ENCODE measurements at regions not wholly inside any gene's neighbourhood (a gene's known extent, or its start where the extent isn't known, plus 50 kb on each side); places are given as distances from the start of the nearest gene placed in this dataset.

- DNase-seq = no peak
Observed at GRCh38 chr2:70036290-70036689, 51.0 kb upstream of the PCBP1 start.

GRCh38 chr2:70035344-70035844 is 51.9 kb upstream of the PCBP1 start:
- DNase-seq = no peak

- DNase-seq = no peak
Observed at GRCh38 chr2:70030724-70031420, 56.4 kb upstream of the PCBP1 start.

GRCh38 chr2:70029814-70030409 is 57.4 kb upstream of the PCBP1 start:
- peak in 1 of 2 donors; percentile 26 for DNase-seq

- no peak for DNase-seq
Observed at GRCh38 chr2:70024284-70024683, 62.9 kb upstream of the ASPRV1 start.

GRCh38 chr2:70019096-70019495 is 57.7 kb upstream of the ASPRV1 start:
- peak in 1 of 2 donors; percentile 20 for DNase-seq

GRCh38 chr2:70017962-70018361 is 56.5 kb upstream of the ASPRV1 start:
- no peak for DNase-seq

- DNase-seq = no peak
Observed at GRCh38 chr2:70014959-70015358, 53.5 kb upstream of the ASPRV1 start.

GRCh38 chr2:70012887-70013286 is 51.5 kb upstream of the ASPRV1 start:
- DNase-seq = no peak

- DNase-seq = no peak
Observed at GRCh38 chr2:70011786-70012185, 50.4 kb upstream of the ASPRV1 start.

- no peak for DNase-seq
Observed at GRCh38 chr2:70011335-70011734, 49.9 kb upstream of the ASPRV1 start.

Measured in bone marrow (tissue), 2 donors.